Gastrocnemius medialis (tissue), 4 donors: ENCODE measurements at regions not wholly inside any gene's neighbourhood (a gene's known extent, or its start where the extent isn't known, plus 50 kb on each side); places are given as distances from the start of the nearest gene placed in this dataset.

Experiments
- POLR2A ChIP-seq, 2 donors: fragments of 450-650 bp; IDR thresholded peaks; one replicate each; pipeline ENCODE4 v1.6.1; 2017; ENCODE audit warnings: antibody characterized with exemption in 2 of 2, mild to moderate bottlenecking in 2 of 2, moderate library complexity in 2 of 2
- TF ChIP-seq, protein P1 (sequence below), 5 experiments: fragments of 450-650 bp in 3 of 5; fragments of 200-600 bp in 2 of 5; sonication (generic) in 2 of 5; IDR thresholded peaks in 4 of 5; conservative IDR thresholded peaks in 1 of 5; 1 replicate in 4 of 5; 2 replicates in 1 of 5; pipeline ENCODE4 v1.5.1; 2016 to 2019; ENCODE audit warnings: antibody characterized with exemption in 5 of 5, mild to moderate bottlenecking in 3 of 5, moderate library complexity in 3 of 5

GRCh38 chr9:108074900-108075299 lies 585.3 kb upstream of the KLF4 start:
- TF ChIP-seq, protein P1, sequence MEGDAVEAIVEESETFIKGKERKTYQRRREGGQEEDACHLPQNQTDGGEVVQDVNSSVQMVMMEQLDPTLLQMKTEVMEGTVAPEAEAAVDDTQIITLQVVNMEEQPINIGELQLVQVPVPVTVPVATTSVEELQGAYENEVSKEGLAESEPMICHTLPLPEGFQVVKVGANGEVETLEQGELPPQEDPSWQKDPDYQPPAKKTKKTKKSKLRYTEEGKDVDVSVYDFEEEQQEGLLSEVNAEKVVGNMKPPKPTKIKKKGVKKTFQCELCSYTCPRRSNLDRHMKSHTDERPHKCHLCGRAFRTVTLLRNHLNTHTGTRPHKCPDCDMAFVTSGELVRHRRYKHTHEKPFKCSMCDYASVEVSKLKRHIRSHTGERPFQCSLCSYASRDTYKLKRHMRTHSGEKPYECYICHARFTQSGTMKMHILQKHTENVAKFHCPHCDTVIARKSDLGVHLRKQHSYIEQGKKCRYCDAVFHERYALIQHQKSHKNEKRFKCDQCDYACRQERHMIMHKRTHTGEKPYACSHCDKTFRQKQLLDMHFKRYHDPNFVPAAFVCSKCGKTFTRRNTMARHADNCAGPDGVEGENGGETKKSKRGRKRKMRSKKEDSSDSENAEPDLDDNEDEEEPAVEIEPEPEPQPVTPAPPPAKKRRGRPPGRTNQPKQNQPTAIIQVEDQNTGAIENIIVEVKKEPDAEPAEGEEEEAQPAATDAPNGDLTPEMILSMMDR (IDR thresholded peaks at IDR 0.05 in 4 of 5, conservative IDR thresholded peaks at IDR 0.05 in 1 of 5) = no peak
- no peak for TF ChIP-seq POLR2A (IDR thresholded peaks at IDR 0.05)
